DMS 273 treated with DMSO at 0.1 percent for 48 hours (cell line): ENCODE measurements at regions not wholly inside any gene's neighbourhood (a gene's known extent, or its start where the extent isn't known, plus 50 kb on each side); places are given as distances from the start of the nearest gene placed in this dataset.
"Not testable (repeated sequence)": the region's sequence is repeated elsewhere in the genome, so short reads cannot be mapped to it uniquely, and the experiment has no call there.

Source experiments
- DNase-seq: peaks from one replicate; lab custom pipeline; 2025; lab: John Stamatoyannopoulos, UW

DNA sequence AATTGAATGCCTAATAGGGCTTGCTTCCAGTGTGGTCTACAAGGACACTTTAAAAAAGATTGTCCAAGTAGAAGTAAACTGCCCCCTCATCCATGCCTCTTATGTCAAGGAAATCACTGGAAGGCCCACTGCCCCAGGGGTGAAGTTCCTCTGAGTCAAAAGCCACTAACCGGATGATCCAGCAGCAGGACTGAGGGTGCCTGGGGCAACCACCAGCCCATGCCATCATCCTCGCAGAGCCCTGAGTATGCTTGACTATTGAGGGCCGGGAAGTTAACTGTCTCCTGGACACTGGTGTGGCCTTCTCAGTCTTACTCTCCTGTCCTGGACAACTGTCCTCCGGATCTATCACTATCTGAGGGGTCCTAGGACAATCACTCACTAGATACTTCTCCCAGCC lies 411.5 kb downstream of the TENT5A start:
- no peak for DNase-seq

DNA sequence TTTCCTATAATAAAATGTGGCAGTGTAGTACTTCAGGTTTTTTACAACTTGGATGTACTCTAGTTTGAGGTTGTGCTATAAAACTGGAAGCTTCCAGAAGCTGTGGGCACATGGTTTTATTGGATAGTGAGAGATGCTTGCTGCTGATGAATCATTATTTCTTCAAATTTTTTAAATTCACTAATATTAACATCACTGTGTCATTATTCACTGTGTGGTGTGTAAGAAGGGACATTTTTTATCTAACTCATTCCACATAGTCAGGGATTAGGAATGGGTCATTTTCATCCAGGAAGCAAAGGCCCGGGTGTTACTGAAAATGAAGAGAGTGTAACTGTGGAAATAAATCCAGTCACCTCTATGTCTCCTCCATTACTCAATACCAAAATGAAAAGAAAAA lies 421.0 kb downstream of the TENT5A start:
- no peak for DNase-seq

DNA sequence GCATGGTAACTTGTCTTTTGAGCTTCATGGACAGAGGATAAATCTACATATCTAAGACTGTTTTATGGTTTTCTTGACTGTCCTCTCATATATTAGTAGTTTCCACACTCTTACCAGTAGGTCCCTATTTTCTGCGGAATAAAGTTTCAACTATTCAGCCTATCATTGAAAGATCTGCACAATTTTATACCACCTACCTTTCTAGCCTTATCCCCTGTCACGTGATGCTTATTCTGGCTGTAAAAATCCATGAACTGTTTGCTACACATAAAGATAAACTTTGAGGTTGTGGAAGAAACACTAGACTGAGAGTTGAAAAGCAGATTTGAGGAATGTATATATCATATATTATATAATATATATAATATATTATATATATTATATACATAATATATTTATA lies 423.8 kb downstream of the TENT5A start:
- DNase-seq = no peak

DNA sequence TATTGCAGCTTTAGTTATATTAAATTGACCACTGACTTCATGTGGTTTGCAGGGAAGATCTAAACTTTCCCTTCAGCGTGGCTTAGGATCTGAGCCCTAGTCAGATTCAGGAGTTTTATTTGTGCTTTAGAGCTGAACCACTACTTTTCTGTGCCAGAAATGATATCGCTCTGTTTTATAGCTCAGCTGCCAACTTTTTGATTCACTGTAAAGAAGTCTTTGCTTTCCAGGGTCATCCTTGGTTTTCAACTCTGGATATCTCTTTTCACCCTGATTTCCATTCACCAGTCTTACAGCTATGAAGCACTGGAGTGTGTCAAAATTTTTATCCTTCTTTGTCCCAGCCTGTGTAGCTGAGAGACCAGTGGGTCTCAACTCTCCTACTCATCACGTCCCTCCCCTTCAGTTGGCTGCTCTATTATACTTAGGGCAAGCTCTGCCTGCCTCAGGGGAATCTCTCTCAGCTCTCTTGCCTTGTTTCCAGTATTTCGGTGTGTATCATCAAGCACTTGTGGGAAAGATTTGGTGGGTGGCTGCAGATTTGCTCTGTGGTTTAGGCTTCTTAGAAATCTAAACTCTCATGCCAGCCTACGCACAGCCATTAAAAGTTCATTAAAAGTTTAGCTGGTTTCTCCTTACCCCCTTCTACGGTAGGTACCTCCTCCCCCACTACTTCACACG lies 425.5 kb downstream of the TENT5A start:
- no peak for DNase-seq

DNA sequence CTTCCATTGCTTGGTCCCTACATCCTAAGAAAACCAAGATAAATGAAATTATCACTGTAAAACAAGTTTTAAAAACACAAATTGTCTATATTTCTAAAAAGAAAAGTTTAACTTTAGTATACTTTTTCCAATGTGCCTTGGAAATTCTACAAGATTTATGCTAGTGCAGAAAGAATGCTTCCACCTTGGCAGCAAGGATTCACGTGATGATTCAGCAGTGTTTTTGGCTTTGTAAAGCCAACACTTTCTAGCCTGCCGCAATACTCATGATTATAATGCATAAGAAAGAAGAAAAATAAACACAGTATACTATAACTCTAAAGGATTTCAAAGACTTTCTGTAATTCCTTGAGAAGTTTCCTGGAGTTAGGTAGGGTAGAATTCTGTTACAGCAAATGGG lies 442.7 kb downstream of the TENT5A start:
- DNase-seq = no peak

DNA sequence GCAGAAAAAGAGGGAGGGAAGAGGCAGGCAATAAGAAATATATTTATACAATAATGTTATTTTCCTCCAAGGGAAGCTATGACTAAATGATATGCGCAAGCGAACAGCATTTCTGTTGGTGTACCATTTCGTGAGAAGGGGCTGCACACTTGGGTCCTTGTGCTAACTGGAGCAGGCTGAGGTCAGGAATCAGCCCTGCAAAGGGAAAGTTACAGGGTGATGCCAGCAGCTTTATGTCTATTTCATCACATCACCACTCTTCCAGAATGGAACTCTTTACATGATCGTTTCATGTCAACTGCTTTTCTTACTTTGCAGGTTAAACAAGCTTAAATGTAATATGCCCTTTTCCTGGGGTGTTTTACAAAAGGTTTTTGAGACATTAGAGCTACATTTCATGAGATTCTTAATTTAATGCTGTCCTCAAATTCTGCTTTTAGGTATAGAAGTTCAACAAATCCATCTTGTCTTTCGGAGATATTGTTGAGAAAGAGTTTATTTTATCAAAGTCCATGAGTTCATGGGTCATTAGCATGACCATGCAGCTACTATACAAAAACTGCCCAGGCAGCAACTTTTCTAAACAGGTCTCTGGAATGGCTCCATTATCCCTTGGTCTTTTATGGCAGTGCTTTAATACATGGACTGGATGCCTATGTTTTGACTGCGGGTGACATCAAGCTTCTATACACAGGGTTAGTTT lies 443.8 kb downstream of the TENT5A start:
- DNase-seq = no peak

DNA sequence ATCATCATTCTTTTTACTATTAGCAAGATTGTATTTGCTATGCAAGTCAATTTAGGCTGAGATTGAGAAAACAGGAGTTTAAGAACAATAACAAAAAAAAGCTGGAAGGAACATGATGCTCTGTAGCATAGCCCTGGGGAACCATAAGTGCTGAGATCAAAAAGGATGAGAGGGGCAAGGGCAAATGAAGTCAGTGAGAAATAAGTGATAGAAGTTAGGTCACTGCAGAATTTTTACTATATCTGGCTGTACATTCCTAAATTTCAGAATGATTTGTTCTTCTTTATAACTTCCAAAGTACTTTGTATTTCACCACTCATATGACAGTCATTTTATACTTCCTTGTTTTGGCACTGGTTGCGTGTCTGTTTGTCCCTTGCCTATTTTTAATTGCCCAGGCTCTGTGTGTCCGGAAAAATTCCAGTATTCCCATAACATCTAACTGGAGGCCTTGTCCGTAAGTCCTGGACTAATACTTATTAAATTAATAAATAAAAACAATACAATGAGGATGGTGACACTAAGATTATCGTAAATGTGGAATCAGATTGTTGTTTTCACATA lies 444.7 kb downstream of the TENT5A start:
- no peak for DNase-seq

DNA sequence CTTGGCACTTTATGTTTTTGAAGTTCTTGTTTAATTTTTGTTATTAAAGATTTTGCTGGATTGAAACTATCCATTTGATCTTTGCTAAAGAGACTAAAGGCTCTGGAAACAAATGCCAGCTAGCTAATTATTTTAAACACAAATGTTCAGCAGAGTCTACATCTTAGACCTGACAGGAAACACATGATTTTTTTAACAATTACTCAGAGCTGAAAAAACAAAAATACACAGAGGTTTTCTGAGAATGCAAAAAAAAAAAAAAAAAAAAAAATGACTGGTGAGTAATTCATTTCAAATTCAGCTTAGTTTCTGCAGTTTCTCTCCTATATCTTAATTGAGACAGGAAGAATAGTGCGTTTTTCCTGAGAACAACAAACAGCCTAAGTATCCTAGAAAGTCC lies 448.0 kb downstream of the TENT5A start:
- no peak for DNase-seq

DNA sequence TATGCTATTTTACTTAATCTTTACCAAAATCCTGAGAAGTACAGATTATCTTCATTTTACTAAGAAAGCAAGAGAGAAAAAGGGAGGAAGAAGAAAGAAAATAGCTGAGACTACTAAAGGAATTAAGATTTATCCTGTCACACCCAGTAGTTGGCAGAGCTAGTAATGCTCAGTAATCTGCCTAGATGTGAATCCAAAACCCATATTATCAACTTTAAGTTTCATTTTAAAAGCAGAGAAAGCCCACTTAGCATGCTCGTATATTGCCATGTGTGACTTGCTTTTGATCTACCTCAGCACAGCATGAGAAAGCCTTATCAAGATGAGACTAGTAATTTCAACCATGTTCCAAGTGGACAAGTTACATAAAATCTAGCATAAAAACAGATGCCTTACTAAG lies 451.5 kb downstream of the TENT5A start:
- DNase-seq = no peak

DNA sequence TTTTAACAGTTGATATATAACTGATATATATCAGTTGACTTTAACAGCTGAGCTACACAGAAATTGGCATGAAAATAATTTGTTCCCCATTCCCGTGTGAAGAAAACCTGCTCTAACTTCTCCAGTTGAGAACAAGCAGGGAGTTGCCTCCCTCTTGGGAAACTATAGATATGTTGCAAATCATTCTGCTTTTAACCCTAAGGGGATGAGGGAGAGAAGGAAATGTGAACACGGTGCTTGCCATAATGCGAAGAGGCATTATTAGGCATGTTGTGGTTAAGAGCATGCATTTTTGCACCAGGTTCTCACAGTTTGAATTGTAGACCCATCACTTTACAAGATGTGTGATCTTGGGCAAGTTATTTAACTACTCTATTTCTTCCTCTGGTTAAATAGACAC lies 453.7 kb downstream of the TENT5A start:
- DNase-seq = no peak

DNA sequence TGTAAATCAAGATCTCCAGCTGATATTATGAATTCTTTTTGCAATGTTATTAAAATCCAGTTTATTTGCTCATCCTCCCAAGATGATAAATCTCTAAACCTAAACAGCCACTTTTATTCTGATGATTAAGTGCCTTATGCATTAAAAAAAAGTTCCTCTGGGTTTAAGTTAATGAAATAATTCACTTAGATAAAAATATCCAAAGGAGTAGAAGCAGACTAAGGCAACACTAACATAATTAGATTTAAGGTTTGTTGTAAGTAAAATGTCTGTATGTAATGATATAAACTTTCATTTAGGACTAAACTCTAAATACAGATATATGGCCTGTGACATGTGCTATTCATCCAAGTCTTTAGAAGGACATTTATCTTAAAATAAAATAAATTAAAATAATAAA lies 457.2 kb downstream of the TENT5A start:
- DNase-seq = no peak

DNA sequence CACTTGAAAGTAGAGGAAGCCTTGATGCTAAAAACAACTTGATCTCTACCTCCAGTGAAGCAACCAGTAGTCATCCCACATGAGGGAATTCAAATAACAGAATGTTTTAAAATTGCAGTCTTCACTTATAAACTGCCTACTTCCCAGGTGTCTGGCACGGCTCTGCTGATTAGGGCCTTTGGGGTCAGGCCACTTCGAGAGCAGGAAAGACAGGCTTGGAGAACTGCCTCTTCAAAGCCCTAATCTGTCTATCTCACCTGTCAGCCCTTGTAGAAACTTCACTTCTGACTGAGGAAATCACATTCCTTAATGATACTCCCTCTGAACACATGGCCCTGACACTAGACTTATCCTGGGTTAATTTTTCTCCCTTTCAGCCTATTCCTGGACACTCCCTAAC lies 458.6 kb downstream of the TENT5A start:
- no peak for DNase-seq

DNA sequence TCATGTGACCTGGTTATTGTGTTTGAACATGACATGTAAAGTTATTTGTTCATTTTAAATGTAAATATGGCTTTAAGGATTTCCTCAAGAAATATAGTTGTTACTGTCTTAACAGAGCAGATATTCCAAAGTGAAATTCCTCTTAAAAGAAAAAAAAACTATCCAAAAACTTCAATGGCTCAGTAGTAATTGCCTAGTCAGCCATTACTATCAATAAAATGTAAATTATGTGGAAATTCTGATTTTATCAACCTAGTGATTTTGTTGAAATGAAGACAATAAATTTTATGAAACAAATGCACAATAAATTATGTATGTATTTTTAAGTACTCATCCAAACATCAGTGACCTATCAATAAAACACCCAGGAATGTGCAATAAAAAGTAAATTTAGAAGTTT lies 463.3 kb downstream of the TENT5A start:
- DNase-seq = no peak

DNA sequence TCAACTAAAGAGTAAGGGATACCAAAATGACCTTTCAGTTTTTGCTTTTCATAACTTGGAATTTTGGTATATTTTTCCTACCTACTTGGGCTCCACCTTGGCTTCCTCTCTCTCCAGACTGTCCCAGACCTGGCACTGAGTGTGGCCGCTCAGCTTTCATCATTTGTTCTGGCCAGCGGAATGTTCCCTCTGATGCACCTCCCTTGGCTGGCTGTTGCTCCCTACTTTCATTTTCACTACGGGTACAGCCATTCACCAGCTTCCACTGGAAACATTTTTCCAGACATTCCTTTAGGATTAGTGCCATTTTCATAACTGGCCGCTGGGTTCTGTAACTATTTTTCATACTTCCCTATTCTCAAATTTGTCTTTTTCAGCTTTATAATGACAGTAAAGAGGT lies 487.4 kb downstream of the TENT5A start:
- no peak for DNase-seq

DNA sequence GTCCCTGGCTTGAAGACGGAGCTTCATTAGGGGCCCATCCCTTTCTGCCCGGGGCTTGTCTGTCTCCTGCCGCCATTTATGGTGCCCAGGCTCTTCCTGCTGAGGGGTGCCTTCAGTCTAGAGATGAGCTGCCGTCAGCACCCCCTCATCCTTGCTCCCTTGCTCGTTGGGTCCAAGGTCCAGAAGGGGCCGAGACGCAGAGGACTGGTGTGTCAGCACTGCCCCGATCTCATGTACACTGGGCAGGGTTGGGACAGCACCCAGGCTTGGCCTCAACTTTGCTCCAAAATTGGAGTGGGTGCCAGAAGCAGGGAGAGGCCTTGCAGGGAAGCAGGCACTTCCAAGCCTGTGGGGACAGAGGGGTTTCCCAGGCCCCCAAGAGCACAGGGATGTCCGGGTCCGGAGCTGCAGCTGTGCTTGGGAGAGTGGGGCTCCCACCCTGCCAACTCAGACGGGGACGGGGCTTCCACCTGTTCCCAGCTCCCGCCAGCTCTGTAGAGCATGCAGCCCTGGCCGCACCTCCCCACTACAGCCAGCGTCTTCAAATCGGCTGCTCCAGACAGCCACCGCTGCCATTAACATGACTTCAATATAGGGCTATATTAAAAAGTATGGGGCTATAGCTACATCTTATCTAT lies 488.8 kb downstream of the TENT5A start:
- DNase-seq = no peak

DNA sequence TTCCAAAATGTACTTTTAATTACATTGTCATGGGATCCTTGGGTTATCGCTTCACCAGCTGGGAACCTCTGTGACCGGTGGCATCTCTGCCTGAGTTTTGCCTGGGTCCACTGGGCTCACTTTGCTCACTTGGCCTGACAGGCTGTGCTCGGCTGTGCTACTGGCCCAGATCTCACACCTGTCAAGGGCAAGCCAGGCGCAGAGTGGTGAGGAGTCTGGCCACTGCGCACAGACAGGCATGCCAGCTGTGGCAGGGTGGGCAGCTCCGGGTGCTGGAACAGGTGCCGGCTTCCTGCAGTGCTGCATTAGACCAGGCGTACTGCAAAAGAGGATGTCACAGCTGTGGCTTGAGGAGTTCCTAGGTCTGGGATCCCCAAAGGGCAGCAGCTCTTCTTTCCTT lies 489.8 kb downstream of the TENT5A start:
- no peak for DNase-seq

DNA sequence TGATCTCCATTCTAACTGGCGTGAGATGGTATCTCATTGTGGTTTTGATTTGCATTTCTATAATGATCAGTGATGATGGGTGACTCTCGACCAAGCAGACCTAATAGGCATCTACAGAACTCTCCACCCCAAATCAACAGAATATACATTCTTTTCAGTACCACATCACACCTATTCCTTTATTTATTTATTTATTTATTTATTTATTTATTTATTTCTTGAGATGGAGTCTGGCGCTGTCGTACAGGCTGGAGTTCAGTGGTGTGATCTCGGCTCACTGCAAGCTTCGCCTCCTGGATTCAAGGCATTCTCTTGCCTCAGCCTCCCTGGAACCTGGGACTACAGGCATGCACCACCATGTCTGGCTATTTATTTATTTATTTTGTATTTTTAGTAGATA lies 496.3 kb downstream of the TENT5A start:
- not testable (repeated sequence) for DNase-seq

DNA sequence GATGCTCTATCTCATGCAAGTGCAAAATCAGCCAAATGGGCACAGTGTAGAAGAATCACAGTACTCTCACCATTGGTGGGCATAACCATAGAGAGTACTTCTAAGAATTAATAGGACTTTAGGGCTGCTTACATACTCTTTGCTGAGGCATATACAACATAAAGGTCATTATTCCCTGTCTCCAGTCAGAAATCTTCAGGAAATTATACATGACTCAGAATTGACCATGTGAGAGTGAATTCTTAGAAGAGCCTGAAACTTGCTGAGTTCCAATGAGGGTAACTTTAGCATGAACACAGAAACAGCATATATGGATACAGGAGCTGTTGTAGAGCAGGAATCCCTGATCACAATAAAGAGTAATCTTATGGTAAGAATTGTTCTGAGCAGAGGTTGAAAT lies 498.7 kb downstream of the TENT5A start:
- DNase-seq = no peak

DNA sequence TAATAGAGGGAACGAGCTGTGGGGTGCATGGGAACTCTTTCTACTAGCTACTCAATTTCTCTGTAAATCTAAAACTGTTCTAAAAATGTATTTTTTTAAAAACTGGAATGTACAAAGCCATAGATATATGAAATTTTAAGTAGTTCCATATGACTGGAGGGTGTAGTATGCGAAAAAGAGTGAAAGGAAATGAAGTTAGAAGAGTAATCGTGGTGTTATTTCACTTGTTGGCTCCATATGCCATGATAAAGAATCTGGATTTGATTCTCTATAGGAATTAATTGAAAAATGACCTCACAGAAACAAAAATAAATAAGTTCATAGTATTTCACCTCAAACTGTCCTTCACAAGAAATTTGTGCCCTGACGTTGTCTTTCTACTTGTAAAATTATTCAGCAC lies 500.2 kb downstream of the TENT5A start:
- no peak for DNase-seq

DNA sequence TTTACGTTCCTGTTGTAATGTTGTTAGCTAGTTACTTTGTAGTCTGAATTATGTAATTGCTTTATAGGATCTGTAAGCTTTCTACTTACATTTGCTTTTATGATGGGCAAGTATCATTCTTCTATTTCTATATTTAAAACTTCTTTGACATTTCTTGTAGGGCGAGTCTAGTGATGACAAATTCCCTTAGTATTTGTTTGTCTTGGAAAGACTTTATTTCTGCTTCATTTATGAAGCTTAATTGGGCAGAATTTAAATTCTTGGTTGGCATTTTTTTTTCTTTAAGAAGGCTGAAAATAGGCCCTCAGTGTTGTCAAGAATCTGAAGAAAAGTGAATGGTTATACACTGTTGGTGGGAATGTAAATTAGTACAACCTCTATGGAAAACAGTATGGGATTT lies 506.3 kb downstream of the TENT5A start:
- no peak for DNase-seq

DNA sequence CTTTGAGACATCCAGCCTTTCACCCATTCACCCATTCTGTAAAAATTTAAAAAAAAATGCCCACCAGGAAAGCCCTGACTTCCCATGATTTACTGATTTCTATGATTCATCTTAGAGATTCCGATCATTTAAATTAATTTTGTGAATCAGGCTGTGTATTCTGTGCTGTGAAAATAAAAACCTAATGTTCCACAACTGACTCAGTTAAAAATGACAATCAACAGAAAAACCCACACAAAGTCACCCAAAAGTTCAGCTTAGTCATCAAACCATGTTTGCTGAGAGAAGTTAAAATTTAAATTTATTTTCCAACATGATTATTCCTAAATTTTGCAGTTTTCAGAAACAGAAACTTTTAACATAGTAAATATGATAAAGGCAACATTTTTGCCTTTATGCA lies 509.9 kb downstream of the TENT5A start:
- no peak for DNase-seq

DNA sequence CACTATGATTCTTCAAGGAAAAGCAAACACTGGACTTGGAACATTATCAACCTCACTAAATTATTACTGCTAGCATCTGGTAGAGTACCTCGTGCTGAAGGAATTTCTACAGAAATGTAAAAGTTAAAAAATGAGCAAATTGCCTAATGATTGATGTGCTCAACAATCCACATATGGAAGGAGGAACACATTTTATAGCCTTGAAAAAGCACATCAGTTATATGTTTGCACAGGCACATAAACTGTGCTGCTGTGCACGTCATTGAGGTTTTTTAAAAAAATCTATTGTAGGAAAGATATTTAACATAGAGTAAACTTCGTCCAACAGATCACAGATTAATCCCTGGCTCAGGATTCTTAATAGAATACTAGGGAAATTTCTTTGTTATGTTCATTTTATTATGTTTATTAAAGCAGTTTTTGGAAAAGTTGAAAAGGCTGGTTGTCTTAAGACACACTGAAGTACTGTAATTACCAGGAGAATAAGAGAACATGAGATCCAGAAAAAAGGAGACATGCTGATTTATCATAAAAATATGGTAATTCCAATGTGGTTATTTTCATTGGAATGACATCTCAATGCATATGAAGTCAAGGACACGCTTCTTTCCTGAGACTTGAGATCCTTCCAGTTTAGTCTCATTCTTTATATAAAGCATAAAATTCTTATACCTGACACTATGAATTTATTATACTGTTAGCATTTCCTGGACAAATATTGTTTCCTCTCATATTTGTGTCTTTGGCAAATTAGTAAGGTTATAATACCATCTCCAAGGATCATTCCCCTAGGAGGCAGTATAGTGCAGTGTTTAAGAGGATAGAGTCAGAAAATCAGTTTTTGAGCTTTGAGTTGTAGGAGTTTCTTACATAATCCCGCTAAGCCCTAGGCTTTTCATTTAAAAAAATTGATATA lies 511.1 kb downstream of the TENT5A start:
- no peak for DNase-seq
